ENCODE measurements at regions not wholly inside any gene's neighbourhood (a gene's known extent, or its start where the extent isn't known, plus 50 kb on each side); places are given as distances from the start of the nearest gene placed in this dataset.
A peak's percentile ranks its signal among the peaks of the same experiment; 100 is the strongest.

DNA sequence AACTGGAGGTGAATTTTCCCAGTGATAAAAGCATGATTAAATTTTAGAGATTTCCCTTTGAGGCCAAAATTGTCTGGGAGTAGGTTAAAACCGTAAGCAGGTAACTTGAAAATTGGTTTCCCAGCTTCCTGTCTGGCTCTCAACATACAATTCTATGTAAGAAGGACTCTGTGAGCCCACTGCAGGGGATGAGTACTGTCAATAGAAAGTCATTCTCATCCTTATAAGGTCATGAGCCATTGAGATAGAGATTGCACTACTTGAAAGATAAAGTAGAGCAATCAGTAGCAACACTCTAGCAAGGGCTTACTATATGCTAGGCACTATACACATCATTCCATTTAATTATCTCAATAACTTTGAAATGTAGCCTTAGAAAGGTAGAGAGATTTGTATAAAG is 225.6 kb upstream of the HMGA2 start:
- no peak for DNase-seq

GRCh38 chr12:65602253-65602609 is 222.1 kb upstream of the HMGA2 start:
- DNase-seq: no peak

DNA sequence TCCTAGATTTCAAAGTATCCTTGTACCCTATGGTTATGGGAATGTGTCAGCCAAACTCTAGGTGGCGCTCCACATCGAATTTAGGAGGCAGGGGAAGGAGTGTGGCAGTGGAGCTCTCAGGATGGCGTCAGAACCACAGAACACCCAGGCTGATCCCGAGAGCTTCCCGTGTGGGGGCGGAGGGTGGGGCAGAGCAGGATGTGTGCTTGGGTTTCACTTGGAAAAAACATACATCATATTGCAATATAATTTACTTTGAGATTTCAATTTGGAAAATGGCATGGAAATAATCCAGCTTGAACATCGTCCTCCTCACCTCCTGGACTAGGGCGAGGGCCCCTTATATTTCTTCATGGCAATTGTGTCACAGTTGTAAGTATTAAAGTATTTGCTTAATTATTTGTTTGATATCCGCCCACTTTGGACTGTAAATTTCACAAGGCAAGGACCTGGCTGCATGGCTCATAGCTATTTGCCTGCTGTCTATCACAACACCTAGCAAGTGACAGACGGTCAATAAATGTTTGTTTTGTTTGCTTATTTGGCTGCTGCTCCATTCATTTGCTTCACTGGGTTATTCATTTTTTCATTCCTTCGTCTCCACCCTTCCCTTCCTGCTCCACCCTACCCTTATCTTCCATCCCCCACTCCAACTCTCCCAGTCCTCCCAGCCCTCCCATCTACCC is 221.5 kb upstream of the HMGA2 start:
- peak; percentile 23 for DNase-seq

GRCh38 chr12:65603438-65604351 is 220.6 kb upstream of the HMGA2 start:
- no peak for DNase-seq

- DNase-seq: no peak
Observed at GRCh38 chr12:65605019-65605418, 219.3 kb upstream of the HMGA2 start.

DNA sequence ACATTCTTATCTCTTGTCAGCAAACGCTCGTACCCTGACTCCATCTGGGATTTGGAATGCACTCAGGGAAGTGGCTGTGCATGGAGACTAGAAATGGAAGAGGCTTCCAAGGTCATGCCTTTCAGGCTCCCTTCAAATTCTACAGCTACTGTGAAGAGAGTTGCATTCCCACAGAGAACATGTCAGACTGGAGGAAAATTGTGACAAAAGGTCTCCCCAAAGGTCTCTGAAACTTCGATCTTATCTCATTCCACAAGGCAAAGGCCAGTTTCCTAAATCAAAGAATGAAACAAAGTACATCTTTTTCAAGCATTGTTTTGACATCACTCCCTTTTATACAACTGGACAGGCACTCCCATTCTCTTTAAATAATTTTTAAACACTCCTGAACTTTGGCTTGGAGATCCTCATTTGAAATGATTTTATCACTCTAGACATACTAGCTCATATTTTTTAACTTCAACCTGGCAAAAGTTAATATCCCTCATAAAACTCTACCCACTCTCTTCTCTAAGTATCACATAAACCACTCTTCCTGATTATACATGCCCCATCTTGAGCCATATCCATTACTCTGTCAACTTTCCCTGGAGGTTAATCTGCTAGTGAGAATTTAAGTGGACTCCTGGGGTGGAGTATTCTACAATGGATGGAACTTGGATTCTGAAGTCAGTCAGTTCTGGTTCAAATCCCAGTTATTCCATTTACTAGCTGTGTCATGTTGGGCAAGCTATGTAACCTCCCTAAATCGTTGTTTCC is 218.1 kb upstream of the HMGA2 start:
- no peak for DNase-seq

GRCh38 chr12:65607401-65607841 is 216.9 kb upstream of the HMGA2 start:
- DNase-seq: no peak

DNA sequence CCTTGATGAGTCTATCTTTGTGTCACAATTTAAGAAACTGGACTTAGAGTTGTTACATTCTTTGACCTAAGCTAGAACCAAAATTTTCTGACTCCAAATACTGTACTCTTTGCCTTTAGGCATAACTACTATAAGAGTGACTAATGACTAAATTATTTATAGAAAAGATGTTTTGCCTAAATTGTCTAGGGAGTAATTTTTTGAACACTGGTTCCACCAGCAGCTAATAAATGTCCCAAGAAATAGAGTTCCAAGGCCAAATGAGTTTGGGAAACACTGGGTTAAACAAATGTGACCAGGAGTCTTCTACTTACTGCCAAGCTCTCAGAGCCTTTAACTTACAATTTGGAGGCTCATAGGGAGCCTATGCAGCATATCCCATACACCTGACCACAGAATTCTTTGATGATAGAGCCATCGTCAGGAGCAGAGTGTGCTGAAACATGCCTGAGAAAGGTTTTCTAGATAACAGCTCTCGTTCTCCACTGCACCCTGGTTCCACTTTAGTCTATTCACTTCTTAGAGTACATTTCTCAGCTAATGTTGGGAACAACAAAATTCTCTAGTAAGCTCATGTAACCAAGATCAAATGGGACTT is 215.9 kb upstream of the HMGA2 start:
- DNase-seq: no peak

- DNase-seq: no peak
Observed at GRCh38 chr12:65609359-65609771, 214.9 kb upstream of the HMGA2 start.

DNA sequence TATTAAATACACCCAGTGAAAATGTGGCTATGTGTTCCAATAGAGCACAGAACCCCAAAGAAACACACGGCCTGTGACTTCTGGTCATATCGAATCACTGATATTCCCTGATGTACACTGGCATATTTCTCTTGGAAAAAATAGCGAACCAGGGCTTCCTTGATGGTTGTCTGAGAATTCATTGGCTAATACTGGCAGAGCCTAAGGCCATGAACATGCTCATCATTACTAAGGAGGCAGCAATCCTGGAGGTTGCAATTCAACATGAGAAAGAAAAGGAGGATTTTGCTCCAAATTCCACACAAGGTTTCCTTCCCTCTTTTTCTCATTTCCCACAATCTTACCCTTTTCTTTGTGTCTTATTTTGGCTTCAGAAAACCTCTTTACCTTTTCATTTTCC is 212.9 kb upstream of the HMGA2 start:
- DNase-seq: no peak

- DNase-seq: no peak
Observed at GRCh38 chr12:65612440-65612839, 211.8 kb upstream of the HMGA2 start.

GRCh38 chr12:65613692-65614091 is 210.6 kb upstream of the HMGA2 start:
- DNase-seq: no peak

DNA sequence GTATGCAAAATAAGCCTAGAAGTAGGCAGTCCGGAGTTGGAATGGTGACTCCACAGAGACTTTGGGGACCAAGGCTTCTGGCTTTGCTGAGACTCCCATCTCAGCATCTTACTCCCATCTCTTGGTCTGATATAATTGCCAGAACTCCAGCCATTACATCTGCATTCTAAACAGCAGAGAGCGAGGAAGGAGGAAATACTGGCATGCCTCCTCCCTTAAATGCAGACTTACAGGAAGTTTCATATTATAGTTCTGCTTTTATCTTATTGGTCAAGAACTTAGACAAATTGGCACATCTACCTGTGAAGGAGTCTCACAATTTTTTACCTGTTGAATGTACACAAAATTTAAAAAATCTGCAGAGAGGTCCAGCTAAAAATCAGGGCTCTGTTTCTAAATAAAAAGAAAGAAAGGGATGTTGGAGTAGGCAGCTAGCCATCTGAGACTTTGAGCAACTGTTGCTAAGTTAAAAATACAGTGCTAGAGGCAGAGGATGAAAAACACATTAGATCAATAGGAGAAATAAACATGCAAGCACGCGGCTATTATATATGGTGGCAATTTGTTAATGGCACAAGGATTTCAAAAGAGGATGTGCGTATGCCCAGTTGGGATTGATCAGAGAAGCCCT is 209.9 kb upstream of the HMGA2 start:
- DNase-seq: no peak

- no peak for DNase-seq
Observed at GRCh38 chr12:65615118-65615517, 209.2 kb upstream of the HMGA2 start.

- DNase-seq: no peak
Observed at GRCh38 chr12:65616022-65616421, 208.3 kb upstream of the HMGA2 start.

DNA sequence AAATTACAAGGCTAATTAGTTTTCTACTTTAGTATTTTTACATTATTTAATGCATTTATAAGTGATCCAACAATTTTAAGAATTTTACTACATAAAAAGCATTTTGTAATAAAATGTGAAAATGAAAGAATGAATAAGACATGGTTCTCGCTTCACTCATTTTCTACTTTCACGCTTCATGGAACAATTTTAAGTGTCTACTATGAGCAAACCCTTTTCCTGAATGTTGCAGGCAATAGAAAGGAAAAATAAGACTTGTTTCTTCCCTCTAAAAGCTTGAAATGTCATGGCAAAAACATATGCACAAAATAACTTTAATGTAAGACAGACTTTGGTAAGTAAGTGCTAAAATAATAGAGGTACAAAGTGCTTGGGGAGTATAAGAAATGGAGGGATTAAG is 205.7 kb upstream of the HMGA2 start:
- DNase-seq: no peak

GRCh38 chr12:65619018-65619417 is 205.3 kb upstream of the HMGA2 start:
- no peak for DNase-seq

GRCh38 chr12:65620046-65620445 is 204.2 kb upstream of the HMGA2 start:
- no peak for DNase-seq

DNA sequence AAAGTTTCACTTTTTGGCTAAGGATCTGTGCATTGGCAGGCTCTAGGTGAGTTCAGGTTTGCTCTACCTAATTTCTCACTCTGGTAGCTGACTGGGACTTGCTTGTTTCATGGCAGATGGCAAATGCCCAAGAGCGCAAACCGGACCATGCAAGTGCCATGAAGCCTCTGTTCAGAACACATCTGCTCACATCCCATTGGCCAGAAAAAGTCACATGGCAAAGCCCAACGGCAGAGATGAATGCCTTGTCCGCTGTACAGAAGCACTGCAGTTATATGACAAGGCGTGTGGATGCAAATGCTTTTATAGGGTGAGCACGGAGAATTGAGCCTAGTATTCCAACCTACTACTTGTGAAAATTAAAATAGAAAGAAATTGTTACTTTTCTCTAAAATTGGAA is 202.2 kb upstream of the HMGA2 start:
- no peak for DNase-seq

DNA sequence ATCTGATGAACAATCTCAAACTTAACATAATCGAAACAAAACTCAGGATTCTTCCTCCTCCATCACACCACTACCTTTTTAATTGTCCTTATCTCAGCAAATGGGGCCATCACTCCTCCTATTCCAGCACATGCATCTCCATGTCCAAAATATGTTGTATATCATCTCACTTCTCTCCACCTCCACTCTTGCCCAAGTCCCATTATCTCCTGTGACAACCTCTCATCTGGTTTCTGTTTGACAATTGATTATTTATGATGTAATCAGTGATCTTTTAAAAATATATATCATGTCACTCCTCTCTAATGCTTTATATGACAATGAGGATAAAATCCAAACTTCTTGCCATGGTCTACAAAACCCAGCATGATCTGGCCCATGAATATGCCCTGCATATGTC is 200.8 kb upstream of the HMGA2 start:
- no peak for DNase-seq

DNA sequence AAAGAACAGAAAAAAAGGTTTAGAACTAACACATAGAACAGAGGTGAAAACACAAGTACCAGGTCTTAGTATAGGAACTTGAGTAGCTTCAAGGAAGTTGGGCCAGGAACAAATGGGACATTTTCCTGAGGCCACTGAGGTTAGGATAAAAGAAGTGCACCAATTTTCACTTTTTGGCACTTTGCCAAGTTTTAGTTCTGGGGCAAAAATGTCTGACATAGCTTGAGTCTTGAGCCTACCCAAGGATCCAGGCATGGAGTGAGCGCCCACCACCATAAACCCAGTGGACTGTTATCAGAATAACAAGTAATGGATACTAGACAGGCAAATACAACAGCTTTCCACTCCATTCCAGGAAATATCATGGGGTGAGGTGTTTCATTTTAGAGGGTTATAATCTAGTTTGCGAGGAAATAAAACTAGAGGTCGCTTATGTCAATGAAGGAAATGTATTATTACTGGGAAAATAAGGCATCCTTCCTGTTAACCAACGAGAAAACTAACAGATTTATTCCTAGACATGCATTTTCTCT is 199.7 kb upstream of the HMGA2 start:
- DNase-seq: no peak

- no peak for DNase-seq
Observed at GRCh38 chr12:65628061-65628460, 196.2 kb upstream of the HMGA2 start.
